ENCODE measurements at regions not wholly inside any gene's neighbourhood (a gene's known extent, or its start where the extent isn't known, plus 50 kb on each side); places are given as distances from the start of the nearest gene placed in this dataset.

- TF ChIP-seq RCOR1 (IDR thresholded peaks at IDR 0.05; ENCODE audit: borderline replicate concordance in 1 of 2, low read depth in 2 of 2, low read length in 2 of 2) (0 out of 4 replicates have a peak, but pooled peaks of 1 of the 2 experiments have one; percentile 49), GATA2 (CRISPR knock-in tag; IDR thresholded peaks at IDR 0.05) (no peak), ZNF232 (CRISPR knock-in tag; IDR thresholded peaks at IDR 0.05) (no peak), MCM3 (IDR thresholded peaks at IDR 0.05) (no peak)
These were observed 104.1 kb downstream of the ASB9 start (continued) for GRCh38 chrX:15165832-15166231.

DNA sequence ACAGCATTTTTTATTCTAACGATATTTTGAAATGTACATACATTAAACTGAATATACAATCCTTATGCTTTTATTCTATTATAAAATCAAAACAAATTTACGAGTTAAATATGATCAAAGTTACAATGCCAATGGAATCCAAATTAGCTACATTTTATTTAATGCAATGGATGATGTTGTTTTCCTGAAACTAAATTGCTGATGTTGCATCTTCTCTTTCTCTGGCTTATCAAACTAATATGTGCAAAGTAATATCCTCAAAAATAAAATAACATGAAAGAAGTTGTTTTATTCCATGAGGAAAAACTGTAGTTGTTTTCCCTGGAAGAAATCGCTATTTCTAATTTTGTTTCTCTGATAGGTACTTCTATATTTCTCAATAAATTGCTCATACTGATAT, 106.8 kb downstream of the ASB9 start:
- H3K27ac ChIP-seq (ENCODE audit: extremely low read depth, low read depth, low read length), result no peak overlapping the region
- POLR2A ChIA-PET, result no interaction called here
- no peak overlapping the region for H3K9ac ChIP-seq (ENCODE audit: insufficient read depth in 1 of 2, low read depth in 2 of 2, low read length in 2 of 2)
- no peaks in the 10 kb centered on the region for H3K27me3 ChIP-seq (ENCODE audit: control insufficient read depth in 2 of 2, insufficient read depth in 2 of 2, low read length in 2 of 2)
- no peak overlapping the region for H3K4me2 ChIP-seq (ENCODE audit: insufficient read depth, low read length)
- in situ Hi-C loops (cut with MboI), result no loop called here
- H3K9me1 ChIP-seq (ENCODE audit: control insufficient read depth, insufficient read depth, low read length), result no peaks in the 10 kb centered on the region
- H4K20me1 ChIP-seq (replicated peaks; ENCODE audit: control insufficient read depth, insufficient read depth, low read length), result no peaks in the 10 kb centered on the region
- no peak for FAIRE-seq
- no TSS peak for BruUV-seq (replicated peaks)
- 14% methylated on average over 3 of the region's 3 CpGs for WGBS (ENCODE audit: insufficient coverage, low coverage, missing lambda C conversion rate)
- H3K4me3 ChIP-seq, result no peak overlapping the region
- TF ChIP-seq KAT2B (IDR thresholded peaks at IDR 0.05; ENCODE audit: low read depth, low read length) (no peak), ZNF316 (IDR thresholded peaks at IDR 0.05) (peak; percentile 80), MAFK (IDR thresholded peaks at IDR 0.05; ENCODE audit: low read length) (peak; percentile 57; the same call in 1 of the 2 replicates), U2AF2 (optimal IDR thresholded peaks at IDR 0.05; ENCODE audit: low read depth, low read length) (no peak), MAFF (IDR thresholded peaks at IDR 0.05; ENCODE audit: low read length) (peak; percentile 47), MAFG (tag; conservative IDR thresholded peaks at IDR 0.05) (0 out of 2 replicates have a peak, but pooled peaks have one; percentile 24), NCOR1 (IDR thresholded peaks at IDR 0.05) (no peak), ZNF277 (CRISPR knock-in tag; IDR thresholded peaks at IDR 0.05; ENCODE audit: borderline replicate concordance) (no peak), C11orf30 (IDR thresholded peaks at IDR 0.05; ENCODE audit: low read depth) (peak; percentile 61; the same call in 1 of the 2 replicates)
- no peaks in the 10 kb centered on the region for H3K79me2 ChIP-seq (ENCODE audit: control insufficient read depth, insufficient read depth, low read length)
- H3K36me3 ChIP-seq (ENCODE audit: control insufficient read depth, insufficient read depth, low read length), result no peaks in the 10 kb centered on the region
- intact Hi-C loops (cut with micrococcal nuclease), result no loop called here
- no peaks in the 10 kb centered on the region for H3K9me3 ChIP-seq (replicated peaks; ENCODE audit: control insufficient read depth, insufficient read depth, low read depth, low read length)
- CTCF ChIA-PET (ENCODE audit: low intra/inter-chr PET ratio), result no interaction called here
- DNase-seq (ENCODE audit: extremely low read depth in 1 of 4, low spot score in 3 of 4), result no peak
- no peak for ATAC-seq
- H2AFZ ChIP-seq (ENCODE audit: low read depth, low read length), result no peak overlapping the region
- H3K4me1 ChIP-seq (replicated peaks in 1 of 2; ENCODE audit: control insufficient read depth in 2 of 2, insufficient read depth in 2 of 2, low read length in 2 of 2), result peaks cover 0 to 2% of the 10 kb centered on the region in 2 experiments; a peak in 1 of 5 replicates

Data from K562 (cell line).